Esophagus (tissue), 2 donors: ENCODE measurements at regions not wholly inside any gene's neighbourhood (a gene's known extent, or its start where the extent isn't known, plus 50 kb on each side); places are given as distances from the start of the nearest gene placed in this dataset.

Experiments used
- H3K27ac ChIP-seq, 2 donors: one replicate each; pipeline ENCODE4 v1.5.1; 2013; ENCODE audit warnings: low read depth in 2 of 2, mild to moderate bottlenecking in 2 of 2, inconsistent platforms in 1 of 2, low read length in 1 of 2, moderate library complexity in 1 of 2
- H3K27me3 ChIP-seq, 2 donors: one replicate each; pipeline ENCODE4 v1.6.1; 2013; ENCODE audit warnings: low read length in 2 of 2, control low read depth in 1 of 2, mild to moderate bottlenecking in 1 of 2; ENCODE audit not compliant: insufficient read depth in 2 of 2, control insufficient read depth in 1 of 2
- H3K36me3 ChIP-seq, 2 donors: one replicate each; pipeline ENCODE4 v1.6.1; 2013; ENCODE audit warnings: low read length in 1 of 2; ENCODE audit not compliant: control insufficient read depth in 2 of 2, insufficient read depth in 2 of 2
- H3K4me1 ChIP-seq, 2 donors: one replicate each; pipeline ENCODE4 v1.6.1; 2013; ENCODE audit warnings: low read length in 1 of 2; ENCODE audit not compliant: control insufficient read depth in 2 of 2, insufficient read depth in 2 of 2
- H3K4me3 ChIP-seq, 2 donors: one replicate each; pipeline ENCODE4 v1.5.1; 2013; ENCODE audit warnings: low read length in 2 of 2, mild to moderate bottlenecking in 2 of 2, low read depth in 1 of 2, moderate library complexity in 1 of 2
- H3K9me3 ChIP-seq, 2 donors: one replicate each; pipeline ENCODE4 v1.6.1; 2013; ENCODE audit warnings: mild to moderate bottlenecking in 2 of 2, low read depth in 1 of 2, low read length in 1 of 2, moderate library complexity in 1 of 2; ENCODE audit not compliant: control insufficient read depth in 2 of 2, insufficient read depth in 1 of 2
- WGBS, 2 donors: extraction: QIAGEN DNeasy Blood & Tissue Kit; methylation state at CpG; one replicate each; pipeline ENCODE4 v1.1.7; 2013; 5-methylcytosine and 5-hydroxymethylcytosine counted together
- donor health status: healthy with polysubstance abuse.
- donor health status: Bipolar disorder and iron deficiency.

- no peaks in the 10 kb centered on the region for H3K36me3 ChIP-seq
- H3K27ac ChIP-seq, result no peak overlapping the region
- no peaks in the 10 kb centered on the region for H3K4me1 ChIP-seq
- no peak overlapping the region for H3K4me3 ChIP-seq
- WGBS, 2 donors, result 50 to 77% methylated on average over 1 of the region's 1 CpG
- H3K9me3 ChIP-seq, result no peaks in the 10 kb centered on the region
- peaks cover 0 to 5% of the 10 kb centered on the region in 2 donors for H3K27me3 ChIP-seq
Measured at GRCh38 chrX:17206584-17206983, 168.4 kb upstream of the NHS start.

GRCh38 chrX:17214962-17215361 lies 160.0 kb upstream of the NHS start:
- H3K4me1 ChIP-seq, result no peaks in the 10 kb centered on the region
- no peak overlapping the region for H3K27ac ChIP-seq
- no peaks in the 10 kb centered on the region for H3K27me3 ChIP-seq
- H3K9me3 ChIP-seq, result no peaks in the 10 kb centered on the region
- no peak overlapping the region for H3K4me3 ChIP-seq
- no peaks in the 10 kb centered on the region for H3K36me3 ChIP-seq
- 81 to 82% methylated on average over 4 of the region's 4 CpGs for WGBS, 2 donors

GRCh38 chrX:17226736-17227135 lies 148.3 kb upstream of the NHS start:
- Histone ChIP-seq H3K36me3 (no peaks in the 10 kb centered on the region), H3K4me3 (no peak overlapping the region), H3K4me1 (no peaks in the 10 kb centered on the region), H3K27me3 (no peaks in the 10 kb centered on the region), H3K9me3 (no peaks in the 10 kb centered on the region), H3K27ac (no peak overlapping the region)

- WGBS, 2 donors, result 86 to 92% methylated on average over 5 of the region's 5 CpGs
Measured at GRCh38 chrX:17237146-17237545, 137.9 kb upstream of the NHS start.

GRCh38 chrX:17242470-17242869 lies 132.5 kb upstream of the NHS start:
- no peaks in the 10 kb centered on the region for H3K27me3 ChIP-seq
- no peak overlapping the region for H3K4me3 ChIP-seq
- H3K9me3 ChIP-seq, result no peaks in the 10 kb centered on the region
- H3K36me3 ChIP-seq, result no peaks in the 10 kb centered on the region
- WGBS, 2 donors, result 14 to 15% methylated on average over 5 of the region's 5 CpGs
- H3K4me1 ChIP-seq, result no peaks in the 10 kb centered on the region
- H3K27ac ChIP-seq, result no peak overlapping the region

More at GRCh38 chrX:17237146-17237545, 137.9 kb upstream of the NHS start:
- H3K36me3 ChIP-seq, result no peaks in the 10 kb centered on the region
- no peaks in the 10 kb centered on the region for H3K4me1 ChIP-seq
- no peaks in the 10 kb centered on the region for H3K27me3 ChIP-seq
- H3K9me3 ChIP-seq, result no peaks in the 10 kb centered on the region
- H3K4me3 ChIP-seq, result no peak overlapping the region
- no peak overlapping the region for H3K27ac ChIP-seq

GRCh38 chrX:17247144-17247543 lies 127.9 kb upstream of the NHS start:
- no peak overlapping the region for H3K27ac ChIP-seq
- no peaks in the 10 kb centered on the region for H3K27me3 ChIP-seq
- H3K4me3 ChIP-seq, result no peak overlapping the region
- peaks cover 0 to 2% of the 10 kb centered on the region in 2 donors for H3K4me1 ChIP-seq
- WGBS, 2 donors, result 100% methylated on average over 1 of the region's 1 CpG
- H3K9me3 ChIP-seq, result no peaks in the 10 kb centered on the region
- no peaks in the 10 kb centered on the region for H3K36me3 ChIP-seq

GRCh38 chrX:17262123-17262522 lies 112.9 kb upstream of the NHS start:
- no peaks in the 10 kb centered on the region for H3K4me1 ChIP-seq
- no peaks in the 10 kb centered on the region for H3K36me3 ChIP-seq
- H3K27me3 ChIP-seq, result no peaks in the 10 kb centered on the region
- 71 to 78% methylated on average over 2 of the region's 2 CpGs for WGBS, 2 donors
- no peaks in the 10 kb centered on the region for H3K9me3 ChIP-seq
- H3K4me3 ChIP-seq, result no peak overlapping the region
- no peak overlapping the region for H3K27ac ChIP-seq

GRCh38 chrX:17266136-17266535 lies 108.9 kb upstream of the NHS start:
- Histone ChIP-seq H3K4me3 (no peak overlapping the region), H3K27ac (no peak overlapping the region), H3K36me3 (no peaks in the 10 kb centered on the region), H3K27me3 (no peaks in the 10 kb centered on the region), H3K4me1 (no peaks in the 10 kb centered on the region), H3K9me3 (no peaks in the 10 kb centered on the region)

GRCh38 chrX:17278961-17279360 lies 96.0 kb upstream of the NHS start:
- Histone ChIP-seq H3K4me3 (no peak overlapping the region), H3K4me1 (no peaks in the 10 kb centered on the region), H3K9me3 (peaks cover 0 to 3% of the 10 kb centered on the region in 2 donors), H3K27me3 (peaks cover 0 to 2% of the 10 kb centered on the region in 2 donors), H3K27ac (no peak overlapping the region), H3K36me3 (no peaks in the 10 kb centered on the region)
- 76 to 88% methylated on average over 2 of the region's 2 CpGs for WGBS, 2 donors

GRCh38 chrX:17285983-17286382 lies 89.0 kb upstream of the NHS start:
- Histone ChIP-seq H3K27me3 (peaks cover 0 to 4% of the 10 kb centered on the region in 2 donors), H3K4me3 (no peak overlapping the region), H3K4me1 (no peaks in the 10 kb centered on the region), H3K27ac (no peak overlapping the region), H3K36me3 (no peaks in the 10 kb centered on the region), H3K9me3 (no peaks in the 10 kb centered on the region)
- WGBS, 2 donors, result 65 to 79% methylated on average over 2 of the region's 2 CpGs
